ENCODE measurements at regions not wholly inside any gene's neighbourhood (a gene's known extent, or its start where the extent isn't known, plus 50 kb on each side); places are given as distances from the start of the nearest gene placed in this dataset.
"Not testable (repeated sequence)": the region's sequence is repeated elsewhere in the genome, so short reads cannot be mapped to it uniquely, and the experiment has no call there.

GRCh38 chr9:102941868-102942267 lies 53.3 kb upstream of the CYLC2 start:
- Histone ChIP-seq H3K9me3 (ENCODE audit: control extremely low read depth in 1 of 5, control insufficient read depth in 4 of 5, insufficient read depth in 2 of 5, low read depth in 1 of 5, low read length in 4 of 5) (no peaks in the 10 kb centered on the region), H3K4me3 (ENCODE audit: control insufficient read depth in 1 of 7, extremely low read depth in 1 of 7, insufficient read depth in 4 of 7, low read depth in 2 of 7, low read length in 6 of 7) (no peak overlapping the region), H3K36me3 (ENCODE audit: control insufficient read depth in 4 of 4, insufficient read depth in 4 of 4, low read length in 3 of 4) (no peaks in the 10 kb centered on the region), H3K4me1 (ENCODE audit: control extremely low read depth in 1 of 4, control insufficient read depth in 4 of 4, insufficient read depth in 4 of 4, low read length in 3 of 4) (no peaks in the 10 kb centered on the region), H3K27ac (ENCODE audit: insufficient read depth in 1 of 2, low read depth in 1 of 2, low read length in 2 of 2, poor library complexity in 1 of 2, severe bottlenecking in 2 of 2) (no peak overlapping the region), H3K27me3 (replicated peaks in 2 of 5; ENCODE audit: control insufficient read depth in 4 of 5, insufficient read depth in 5 of 5, low read length in 4 of 5) (no peaks in the 10 kb centered on the region)
- ChIA-PET CTCF (no interaction called here), POLR2A (no interaction called here)
- WGBS (ENCODE audit: insufficient coverage): 88% methylated on average over 3 of the region's 4 CpGs
- no peak for DNase-seq

- H3K9me3 ChIP-seq (ENCODE audit: control extremely low read depth in 1 of 5, control insufficient read depth in 4 of 5, insufficient read depth in 2 of 5, low read depth in 1 of 5, low read length in 4 of 5): no peaks in the 10 kb centered on the region
- no peaks in the 10 kb centered on the region for H3K27me3 ChIP-seq (replicated peaks in 2 of 5; ENCODE audit: control insufficient read depth in 4 of 5, insufficient read depth in 5 of 5, low read length in 4 of 5)
- H3K36me3 ChIP-seq (ENCODE audit: control insufficient read depth in 4 of 4, insufficient read depth in 4 of 4, low read length in 3 of 4): no peaks in the 10 kb centered on the region
- ChIA-PET CTCF (no interaction called here), POLR2A (no interaction called here)
- no peak overlapping the region for H3K4me3 ChIP-seq (ENCODE audit: control insufficient read depth in 1 of 7, extremely low read depth in 1 of 7, insufficient read depth in 4 of 7, low read depth in 2 of 7, low read length in 6 of 7)
- DNase-seq: peak in 1 of 3 donors; percentile 1
- no peaks in the 10 kb centered on the region for H3K4me1 ChIP-seq (ENCODE audit: control extremely low read depth in 1 of 4, control insufficient read depth in 4 of 4, insufficient read depth in 4 of 4, low read length in 3 of 4)
- no peak overlapping the region for H3K27ac ChIP-seq (ENCODE audit: insufficient read depth in 1 of 2, low read depth in 1 of 2, low read length in 2 of 2, poor library complexity in 1 of 2, severe bottlenecking in 2 of 2)
- 100% methylated on average over 1 of the region's 1 CpG for WGBS (ENCODE audit: insufficient coverage)
Measured at GRCh38 chr9:102922526-102922925, 72.6 kb upstream of the CYLC2 start.

GRCh38 chr9:102911185-102911584 lies 83.9 kb upstream of the CYLC2 start:
- no peaks in the 10 kb centered on the region for H3K4me1 ChIP-seq (ENCODE audit: control extremely low read depth in 1 of 4, control insufficient read depth in 4 of 4, insufficient read depth in 4 of 4, low read length in 3 of 4)
- no peaks in the 10 kb centered on the region for H3K36me3 ChIP-seq (ENCODE audit: control insufficient read depth in 4 of 4, insufficient read depth in 4 of 4, low read length in 3 of 4)
- no peak overlapping the region for H3K4me3 ChIP-seq (ENCODE audit: control insufficient read depth in 1 of 7, extremely low read depth in 1 of 7, insufficient read depth in 4 of 7, low read depth in 2 of 7, low read length in 6 of 7)
- H3K27ac ChIP-seq (ENCODE audit: insufficient read depth in 1 of 2, low read depth in 1 of 2, low read length in 2 of 2, poor library complexity in 1 of 2, severe bottlenecking in 2 of 2): no peak overlapping the region
- WGBS (ENCODE audit: insufficient coverage): 0% methylated on average over 1 of the region's 2 CpGs
- no peaks in the 10 kb centered on the region for H3K9me3 ChIP-seq (ENCODE audit: control extremely low read depth in 1 of 5, control insufficient read depth in 4 of 5, insufficient read depth in 2 of 5, low read depth in 1 of 5, low read length in 4 of 5)
- no peaks in the 10 kb centered on the region for H3K27me3 ChIP-seq (replicated peaks in 2 of 5; ENCODE audit: control insufficient read depth in 4 of 5, insufficient read depth in 5 of 5, low read length in 4 of 5)
- ChIA-PET POLR2A (no interaction called here), CTCF (no interaction called here)
- DNase-seq: peak in 2 of 3 donors; percentile 19 to 64

GRCh38 chr9:102905795-102906194 lies 89.3 kb upstream of the CYLC2 start:
- H3K4me1 ChIP-seq (ENCODE audit: control extremely low read depth in 1 of 4, control insufficient read depth in 4 of 4, insufficient read depth in 4 of 4, low read length in 3 of 4); POLR2A ChIA-PET; H3K27me3 ChIP-seq (replicated peaks in 2 of 5; ENCODE audit: control insufficient read depth in 4 of 5, insufficient read depth in 5 of 5, low read length in 4 of 5); H3K9me3 ChIP-seq (ENCODE audit: control extremely low read depth in 1 of 5, control insufficient read depth in 4 of 5, insufficient read depth in 2 of 5, low read depth in 1 of 5, low read length in 4 of 5); CTCF ChIA-PET; H3K27ac ChIP-seq (ENCODE audit: insufficient read depth in 1 of 2, low read depth in 1 of 2, low read length in 2 of 2, poor library complexity in 1 of 2, severe bottlenecking in 2 of 2); DNase-seq; H3K4me3 ChIP-seq (ENCODE audit: control insufficient read depth in 1 of 7, extremely low read depth in 1 of 7, insufficient read depth in 4 of 7, low read depth in 2 of 7, low read length in 6 of 7); H3K36me3 ChIP-seq (ENCODE audit: control insufficient read depth in 4 of 4, insufficient read depth in 4 of 4, low read length in 3 of 4): not testable (repeated sequence)
- WGBS (ENCODE audit: insufficient coverage): no CpG with 5 or more reads among the region's 8 CpGs

- no peak overlapping the region for H3K4me3 ChIP-seq (ENCODE audit: control insufficient read depth in 1 of 7, extremely low read depth in 1 of 7, insufficient read depth in 4 of 7, low read depth in 2 of 7, low read length in 6 of 7)
- H3K4me1 ChIP-seq (ENCODE audit: control extremely low read depth in 1 of 4, control insufficient read depth in 4 of 4, insufficient read depth in 4 of 4, low read length in 3 of 4): no peaks in the 10 kb centered on the region
- no peak for DNase-seq
- H3K36me3 ChIP-seq (ENCODE audit: control insufficient read depth in 4 of 4, insufficient read depth in 4 of 4, low read length in 3 of 4): no peaks in the 10 kb centered on the region
- H3K27me3 ChIP-seq (replicated peaks in 2 of 5; ENCODE audit: control insufficient read depth in 4 of 5, insufficient read depth in 5 of 5, low read length in 4 of 5): no peaks in the 10 kb centered on the region
- no peak overlapping the region for H3K27ac ChIP-seq (ENCODE audit: insufficient read depth in 1 of 2, low read depth in 1 of 2, low read length in 2 of 2, poor library complexity in 1 of 2, severe bottlenecking in 2 of 2)
- no CpG with 5 or more reads among the region's 2 CpGs for WGBS (ENCODE audit: insufficient coverage)
- H3K9me3 ChIP-seq (ENCODE audit: control extremely low read depth in 1 of 5, control insufficient read depth in 4 of 5, insufficient read depth in 2 of 5, low read depth in 1 of 5, low read length in 4 of 5): no peaks in the 10 kb centered on the region
- ChIA-PET POLR2A (no interaction called here), CTCF (no interaction called here)
Measured at GRCh38 chr9:102892025-102892424, 103.1 kb upstream of the CYLC2 start.

- POLR2A ChIA-PET; H3K36me3 ChIP-seq (ENCODE audit: control insufficient read depth in 4 of 4, insufficient read depth in 4 of 4, low read length in 3 of 4); H3K27me3 ChIP-seq (replicated peaks in 2 of 5; ENCODE audit: control insufficient read depth in 4 of 5, insufficient read depth in 5 of 5, low read length in 4 of 5); H3K4me1 ChIP-seq (ENCODE audit: control extremely low read depth in 1 of 4, control insufficient read depth in 4 of 4, insufficient read depth in 4 of 4, low read length in 3 of 4); H3K9me3 ChIP-seq (ENCODE audit: control extremely low read depth in 1 of 5, control insufficient read depth in 4 of 5, insufficient read depth in 2 of 5, low read depth in 1 of 5, low read length in 4 of 5); DNase-seq; H3K4me3 ChIP-seq (ENCODE audit: control insufficient read depth in 1 of 7, extremely low read depth in 1 of 7, insufficient read depth in 4 of 7, low read depth in 2 of 7, low read length in 6 of 7); CTCF ChIA-PET; H3K27ac ChIP-seq (ENCODE audit: insufficient read depth in 1 of 2, low read depth in 1 of 2, low read length in 2 of 2, poor library complexity in 1 of 2, severe bottlenecking in 2 of 2): not testable (repeated sequence)
- 78% methylated on average over 5 of the region's 5 CpGs for WGBS (ENCODE audit: insufficient coverage)
Measured at GRCh38 chr9:102888747-102889146, 106.4 kb upstream of the CYLC2 start.

- WGBS (ENCODE audit: insufficient coverage): 100% methylated on average over 1 of the region's 3 CpGs
Measured at GRCh38 chr9:102875687-102876086, 119.4 kb upstream of the CYLC2 start.

GRCh38 chr9:102867488-102867887 lies 127.6 kb upstream of the CYLC2 start:
- POLR2A ChIA-PET: no interaction called here
- 40% methylated on average over 1 of the region's 1 CpG for WGBS (ENCODE audit: insufficient coverage)

More at GRCh38 chr9:102875687-102876086, 119.4 kb upstream of the CYLC2 start:
- no peak overlapping the region for H3K4me3 ChIP-seq (ENCODE audit: control insufficient read depth in 1 of 7, extremely low read depth in 1 of 7, insufficient read depth in 4 of 7, low read depth in 2 of 7, low read length in 6 of 7)
- H3K36me3 ChIP-seq (ENCODE audit: control insufficient read depth in 4 of 4, insufficient read depth in 4 of 4, low read length in 3 of 4): no peaks in the 10 kb centered on the region
- no peaks in the 10 kb centered on the region for H3K27me3 ChIP-seq (replicated peaks in 2 of 5; ENCODE audit: control insufficient read depth in 4 of 5, insufficient read depth in 5 of 5, low read length in 4 of 5)
- DNase-seq: no peak
- CTCF ChIA-PET: no interaction called here
- POLR2A ChIA-PET: no interaction called here
- no peaks in the 10 kb centered on the region for H3K4me1 ChIP-seq (ENCODE audit: control extremely low read depth in 1 of 4, control insufficient read depth in 4 of 4, insufficient read depth in 4 of 4, low read length in 3 of 4)
- no peak overlapping the region for H3K27ac ChIP-seq (ENCODE audit: insufficient read depth in 1 of 2, low read depth in 1 of 2, low read length in 2 of 2, poor library complexity in 1 of 2, severe bottlenecking in 2 of 2)
- H3K9me3 ChIP-seq (ENCODE audit: control extremely low read depth in 1 of 5, control insufficient read depth in 4 of 5, insufficient read depth in 2 of 5, low read depth in 1 of 5, low read length in 4 of 5): no peaks in the 10 kb centered on the region

More at GRCh38 chr9:102867488-102867887, 127.6 kb upstream of the CYLC2 start:
- Histone ChIP-seq H3K36me3 (ENCODE audit: control insufficient read depth in 4 of 4, insufficient read depth in 4 of 4, low read length in 3 of 4) (no peaks in the 10 kb centered on the region), H3K27me3 (replicated peaks in 2 of 5; ENCODE audit: control insufficient read depth in 4 of 5, insufficient read depth in 5 of 5, low read length in 4 of 5) (no peaks in the 10 kb centered on the region), H3K4me3 (ENCODE audit: control insufficient read depth in 1 of 7, extremely low read depth in 1 of 7, insufficient read depth in 4 of 7, low read depth in 2 of 7, low read length in 6 of 7) (no peak overlapping the region), H3K9me3 (ENCODE audit: control extremely low read depth in 1 of 5, control insufficient read depth in 4 of 5, insufficient read depth in 2 of 5, low read depth in 1 of 5, low read length in 4 of 5) (no peaks in the 10 kb centered on the region), H3K27ac (ENCODE audit: insufficient read depth in 1 of 2, low read depth in 1 of 2, low read length in 2 of 2, poor library complexity in 1 of 2, severe bottlenecking in 2 of 2) (no peak overlapping the region), H3K4me1 (ENCODE audit: control extremely low read depth in 1 of 4, control insufficient read depth in 4 of 4, insufficient read depth in 4 of 4, low read length in 3 of 4) (no peaks in the 10 kb centered on the region)
- DNase-seq: no peak
- CTCF ChIA-PET: no interaction called here

Data from common myeloid progenitor, CD34-positive (primary cell).